ENCODE measurements at regions not wholly inside any gene's neighbourhood (a gene's known extent, or its start where the extent isn't known, plus 50 kb on each side); places are given as distances from the start of the nearest gene placed in this dataset.
"Not testable (repeated sequence)": the region's sequence is repeated elsewhere in the genome, so short reads cannot be mapped to it uniquely, and the experiment has no call there.

DNA sequence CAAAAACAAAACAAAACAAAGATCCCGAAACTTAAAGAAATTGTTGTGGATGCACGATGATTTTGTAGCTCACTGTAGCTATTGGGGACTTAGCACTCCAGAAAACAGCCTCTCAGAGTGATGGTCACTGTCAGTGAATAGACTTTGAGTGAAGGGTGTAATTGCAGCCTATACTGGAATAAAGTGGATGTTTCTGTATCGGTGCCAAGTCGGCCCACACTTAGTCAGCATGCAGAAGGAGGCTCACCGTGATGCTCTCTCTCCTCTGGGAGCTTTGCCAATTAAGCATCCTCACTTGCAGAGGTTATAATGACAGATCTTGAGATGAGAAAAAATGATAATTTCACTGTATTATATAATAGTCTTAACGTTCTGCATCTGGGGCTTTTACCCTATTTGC, 67.5 kb upstream of the SEC22B start:
- H3K4me1 ChIP-seq (ENCODE audit: insufficient read depth, low read length); DNase-seq; H3K9me3 ChIP-seq (ENCODE audit: control insufficient read depth in 1 of 2, insufficient read depth in 1 of 2, low read length in 2 of 2); H3K4me3 Mint-ChIP-seq; H3K27me3 ChIP-seq (ENCODE audit: control insufficient read depth in 1 of 2, insufficient read depth in 2 of 2, low read length in 2 of 2); POLR2A ChIA-PET; intact Hi-C loops (cut with DNase I, micrococcal nuclease); H3K27me3 Mint-ChIP-seq; CTCF ChIA-PET; H3K36me3 Mint-ChIP-seq (ENCODE audit: low read depth); H3K36me3 ChIP-seq (ENCODE audit: insufficient read depth, low read length); H3K27ac Mint-ChIP-seq; H3K9me3 Mint-ChIP-seq; H3K4me1 Mint-ChIP-seq (ENCODE audit: low read depth); ATAC-seq (ENCODE audit: poor library complexity); H3K27ac ChIP-seq (ENCODE audit: low read depth in 1 of 2, low read length in 2 of 2); H3K4me3 ChIP-seq (ENCODE audit: low read length): not testable (repeated sequence)

- DNase-seq; POLR2A ChIA-PET; intact Hi-C loops (cut with DNase I, micrococcal nuclease): not testable (repeated sequence)
Measured at GRCh38 chr1:120242582-120242981, 66.3 kb upstream of the SEC22B start.

DNA sequence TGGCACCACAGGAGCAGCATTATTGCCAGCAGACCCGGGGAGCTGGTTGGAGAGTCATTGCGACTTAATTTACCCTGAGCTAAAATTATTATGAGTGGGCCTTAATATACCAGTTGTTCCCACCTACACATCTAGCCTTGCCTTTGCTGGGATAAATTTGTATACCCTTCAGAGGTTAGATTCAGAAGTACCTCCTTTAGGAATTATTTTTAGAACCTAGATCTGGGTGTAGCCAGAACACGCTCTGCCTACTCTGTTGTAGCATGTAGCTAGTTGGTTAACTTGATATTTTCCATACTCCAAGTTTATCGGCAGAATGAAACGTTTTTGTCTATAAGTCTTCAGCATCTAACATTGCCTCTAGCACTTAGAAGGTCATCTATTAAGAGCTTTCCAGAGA, 65.5 kb upstream of the SEC22B start:
- ATAC-seq (ENCODE audit: poor library complexity): not testable (repeated sequence)

More at GRCh38 chr1:120242582-120242981, 66.3 kb upstream of the SEC22B start:
- CTCF ChIA-PET; H3K9me3 ChIP-seq (ENCODE audit: control insufficient read depth in 1 of 2, insufficient read depth in 1 of 2, low read length in 2 of 2); H3K4me1 Mint-ChIP-seq (ENCODE audit: low read depth); H3K27me3 ChIP-seq (ENCODE audit: control insufficient read depth in 1 of 2, insufficient read depth in 2 of 2, low read length in 2 of 2); H3K27ac Mint-ChIP-seq; ATAC-seq (ENCODE audit: poor library complexity); H3K4me1 ChIP-seq (ENCODE audit: insufficient read depth, low read length); H3K36me3 ChIP-seq (ENCODE audit: insufficient read depth, low read length); H3K4me3 Mint-ChIP-seq; H3K4me3 ChIP-seq (ENCODE audit: low read length); H3K36me3 Mint-ChIP-seq (ENCODE audit: low read depth); H3K9me3 Mint-ChIP-seq; H3K27ac ChIP-seq (ENCODE audit: low read depth in 1 of 2, low read length in 2 of 2); H3K27me3 Mint-ChIP-seq: not testable (repeated sequence)

DNA sequence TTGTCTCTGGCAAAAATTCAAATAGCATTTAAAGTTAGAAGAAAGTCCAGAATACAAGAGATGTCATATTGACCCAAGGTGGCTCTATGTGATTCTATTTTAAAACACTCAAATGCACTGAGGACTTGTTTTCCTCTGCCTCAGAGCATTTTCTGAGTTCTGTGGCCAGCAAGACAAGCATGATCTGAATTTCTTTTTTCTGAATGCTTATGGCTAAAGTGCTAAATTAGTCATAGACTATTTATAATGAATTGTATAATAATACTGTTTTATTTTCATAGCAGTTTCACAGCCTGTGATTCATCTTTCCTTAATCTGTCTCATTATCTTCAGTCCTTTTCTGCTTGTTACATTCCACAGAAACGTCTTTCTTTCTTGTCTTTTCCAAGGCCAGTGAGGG, 63.9 kb upstream of the SEC22B start:
- H3K9me3 ChIP-seq (ENCODE audit: control insufficient read depth in 1 of 2, insufficient read depth in 1 of 2, low read length in 2 of 2); H3K4me1 Mint-ChIP-seq (ENCODE audit: low read depth); intact Hi-C loops (cut with DNase I, micrococcal nuclease); H3K36me3 ChIP-seq (ENCODE audit: insufficient read depth, low read length); H3K4me3 ChIP-seq (ENCODE audit: low read length); H3K4me3 Mint-ChIP-seq; H3K27ac Mint-ChIP-seq; H3K27me3 ChIP-seq (ENCODE audit: control insufficient read depth in 1 of 2, insufficient read depth in 2 of 2, low read length in 2 of 2); DNase-seq; H3K9me3 Mint-ChIP-seq; CTCF ChIA-PET; ATAC-seq (ENCODE audit: poor library complexity); H3K27ac ChIP-seq (ENCODE audit: low read depth in 1 of 2, low read length in 2 of 2); POLR2A ChIA-PET; H3K4me1 ChIP-seq (ENCODE audit: insufficient read depth, low read length); H3K36me3 Mint-ChIP-seq (ENCODE audit: low read depth); H3K27me3 Mint-ChIP-seq: not testable (repeated sequence)

More for the DNA sequence above, 65.5 kb upstream of the SEC22B start:
- intact Hi-C loops (cut with DNase I, micrococcal nuclease); H3K36me3 Mint-ChIP-seq (ENCODE audit: low read depth); H3K4me3 ChIP-seq (ENCODE audit: low read length); H3K4me1 ChIP-seq (ENCODE audit: insufficient read depth, low read length); POLR2A ChIA-PET; H3K27ac ChIP-seq (ENCODE audit: low read depth in 1 of 2, low read length in 2 of 2); H3K27me3 ChIP-seq (ENCODE audit: control insufficient read depth in 1 of 2, insufficient read depth in 2 of 2, low read length in 2 of 2); H3K9me3 Mint-ChIP-seq; H3K4me1 Mint-ChIP-seq (ENCODE audit: low read depth); H3K27ac Mint-ChIP-seq; CTCF ChIA-PET; H3K36me3 ChIP-seq (ENCODE audit: insufficient read depth, low read length); H3K4me3 Mint-ChIP-seq; DNase-seq; H3K9me3 ChIP-seq (ENCODE audit: control insufficient read depth in 1 of 2, insufficient read depth in 1 of 2, low read length in 2 of 2); H3K27me3 Mint-ChIP-seq: not testable (repeated sequence)

DNA sequence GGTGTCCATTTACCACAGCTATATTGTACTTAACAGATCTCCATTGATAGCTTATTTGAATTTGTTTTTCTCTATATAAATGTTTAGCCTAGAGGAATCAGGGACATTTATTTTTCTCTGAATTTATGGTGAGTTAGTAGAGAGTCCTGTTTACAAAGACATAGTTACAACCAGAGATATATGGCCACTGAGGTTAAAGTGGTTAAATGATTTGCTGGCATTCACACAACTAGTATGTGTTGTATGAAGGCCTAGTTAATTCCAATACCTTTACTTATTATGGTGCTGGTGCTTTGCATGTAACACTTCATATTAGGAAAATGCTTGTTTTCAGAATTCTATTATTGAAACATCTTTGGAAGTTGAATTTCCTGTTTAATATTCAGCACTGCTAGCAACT, 63.0 kb upstream of the SEC22B start:
- intact Hi-C loops (cut with DNase I, micrococcal nuclease); ATAC-seq (ENCODE audit: poor library complexity); H3K36me3 Mint-ChIP-seq (ENCODE audit: low read depth); CTCF ChIA-PET; H3K9me3 ChIP-seq (ENCODE audit: control insufficient read depth in 1 of 2, insufficient read depth in 1 of 2, low read length in 2 of 2); H3K4me3 Mint-ChIP-seq; DNase-seq; POLR2A ChIA-PET; H3K27me3 ChIP-seq (ENCODE audit: control insufficient read depth in 1 of 2, insufficient read depth in 2 of 2, low read length in 2 of 2); H3K27ac Mint-ChIP-seq; H3K4me1 Mint-ChIP-seq (ENCODE audit: low read depth); H3K27ac ChIP-seq (ENCODE audit: low read depth in 1 of 2, low read length in 2 of 2); H3K9me3 Mint-ChIP-seq; H3K4me1 ChIP-seq (ENCODE audit: insufficient read depth, low read length); H3K27me3 Mint-ChIP-seq; H3K36me3 ChIP-seq (ENCODE audit: insufficient read depth, low read length); H3K4me3 ChIP-seq (ENCODE audit: low read length): not testable (repeated sequence)

GRCh38 chr1:120238867-120239266, 62.5 kb upstream of the SEC22B start:
- ATAC-seq (ENCODE audit: poor library complexity); H3K27ac Mint-ChIP-seq; H3K27me3 Mint-ChIP-seq; H3K36me3 ChIP-seq (ENCODE audit: insufficient read depth, low read length); intact Hi-C loops (cut with DNase I, micrococcal nuclease); H3K4me3 ChIP-seq (ENCODE audit: low read length); CTCF ChIA-PET; H3K4me3 Mint-ChIP-seq; H3K27ac ChIP-seq (ENCODE audit: low read depth in 1 of 2, low read length in 2 of 2); H3K4me1 ChIP-seq (ENCODE audit: insufficient read depth, low read length); POLR2A ChIA-PET; H3K9me3 Mint-ChIP-seq; DNase-seq; H3K36me3 Mint-ChIP-seq (ENCODE audit: low read depth); H3K27me3 ChIP-seq (ENCODE audit: control insufficient read depth in 1 of 2, insufficient read depth in 2 of 2, low read length in 2 of 2); H3K9me3 ChIP-seq (ENCODE audit: control insufficient read depth in 1 of 2, insufficient read depth in 1 of 2, low read length in 2 of 2); H3K4me1 Mint-ChIP-seq (ENCODE audit: low read depth): not testable (repeated sequence)

DNA sequence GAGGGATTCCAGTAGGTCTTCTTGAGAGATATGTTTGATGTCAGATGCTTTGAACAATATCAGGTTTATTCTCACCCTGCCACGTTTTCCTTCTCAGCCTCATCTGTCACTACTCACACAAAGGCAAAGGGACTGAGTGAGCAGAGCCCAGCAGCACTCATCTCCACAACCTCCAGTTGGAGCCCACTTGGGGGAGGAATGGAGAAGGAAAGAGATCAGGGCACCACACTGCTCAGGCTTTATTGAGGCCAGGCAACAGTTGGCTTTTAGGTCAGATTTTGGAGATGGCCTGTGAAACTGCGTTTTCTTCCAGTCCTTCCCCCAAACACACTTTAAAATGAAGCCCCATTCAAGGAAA, 57.3 kb upstream of the SEC22B start:
- H3K27me3 Mint-ChIP-seq; H3K36me3 ChIP-seq (ENCODE audit: insufficient read depth, low read length); intact Hi-C loops (cut with DNase I, micrococcal nuclease); H3K27me3 ChIP-seq (ENCODE audit: control insufficient read depth in 1 of 2, insufficient read depth in 2 of 2, low read length in 2 of 2); H3K9me3 Mint-ChIP-seq; H3K27ac Mint-ChIP-seq; H3K36me3 Mint-ChIP-seq (ENCODE audit: low read depth); CTCF ChIA-PET; H3K27ac ChIP-seq (ENCODE audit: low read depth in 1 of 2, low read length in 2 of 2); ATAC-seq (ENCODE audit: poor library complexity); DNase-seq; H3K9me3 ChIP-seq (ENCODE audit: control insufficient read depth in 1 of 2, insufficient read depth in 1 of 2, low read length in 2 of 2); H3K4me3 Mint-ChIP-seq; H3K4me1 Mint-ChIP-seq (ENCODE audit: low read depth); H3K4me3 ChIP-seq (ENCODE audit: low read length); POLR2A ChIA-PET; H3K4me1 ChIP-seq (ENCODE audit: insufficient read depth, low read length): not testable (repeated sequence)
